ENCODE measurements at regions not wholly inside any gene's neighbourhood (a gene's known extent, or its start where the extent isn't known, plus 50 kb on each side); places are given as distances from the start of the nearest gene placed in this dataset.

- TF ChIP-seq, protein P1, sequence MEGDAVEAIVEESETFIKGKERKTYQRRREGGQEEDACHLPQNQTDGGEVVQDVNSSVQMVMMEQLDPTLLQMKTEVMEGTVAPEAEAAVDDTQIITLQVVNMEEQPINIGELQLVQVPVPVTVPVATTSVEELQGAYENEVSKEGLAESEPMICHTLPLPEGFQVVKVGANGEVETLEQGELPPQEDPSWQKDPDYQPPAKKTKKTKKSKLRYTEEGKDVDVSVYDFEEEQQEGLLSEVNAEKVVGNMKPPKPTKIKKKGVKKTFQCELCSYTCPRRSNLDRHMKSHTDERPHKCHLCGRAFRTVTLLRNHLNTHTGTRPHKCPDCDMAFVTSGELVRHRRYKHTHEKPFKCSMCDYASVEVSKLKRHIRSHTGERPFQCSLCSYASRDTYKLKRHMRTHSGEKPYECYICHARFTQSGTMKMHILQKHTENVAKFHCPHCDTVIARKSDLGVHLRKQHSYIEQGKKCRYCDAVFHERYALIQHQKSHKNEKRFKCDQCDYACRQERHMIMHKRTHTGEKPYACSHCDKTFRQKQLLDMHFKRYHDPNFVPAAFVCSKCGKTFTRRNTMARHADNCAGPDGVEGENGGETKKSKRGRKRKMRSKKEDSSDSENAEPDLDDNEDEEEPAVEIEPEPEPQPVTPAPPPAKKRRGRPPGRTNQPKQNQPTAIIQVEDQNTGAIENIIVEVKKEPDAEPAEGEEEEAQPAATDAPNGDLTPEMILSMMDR (IDR thresholded peaks at IDR 0.05; ENCODE audit: poor library complexity, severe bottlenecking): no peak
- no peak for TF ChIP-seq EP300 (conservative IDR thresholded peaks at IDR 0.05; ENCODE audit: poor library complexity, severe bottlenecking)
- TF ChIP-seq POLR2AphosphoS5 (IDR thresholded peaks at IDR 0.05): no peak
- TF ChIP-seq EZH2 (IDR thresholded peaks at IDR 0.05; ENCODE audit: borderline replicate concordance, insufficient read depth, low read length, poor library complexity, severe bottlenecking): no peak
Measured at GRCh38 chr5:142539154-142539740, 146.6 kb downstream of the FGF1 start.

All from neural cell (in vitro differentiated cells).